ENCODE measurements at regions not wholly inside any gene's neighbourhood (a gene's known extent, or its start where the extent isn't known, plus 50 kb on each side); places are given as distances from the start of the nearest gene placed in this dataset.

- no peak for FAIRE-seq
- no peak overlapping the region for H3K4me3 ChIP-seq (ENCODE audit: extremely low read depth in 1 of 4, insufficient read depth in 2 of 4, low read depth in 3 of 4, low read length in 4 of 4)
- no peak overlapping the region for H2BK20ac ChIP-seq (ENCODE audit: low read length)
- H3K14ac ChIP-seq (ENCODE audit: insufficient read length): no peak overlapping the region
- no peak overlapping the region for H2AK5ac ChIP-seq (ENCODE audit: low read depth, low read length)
- H3K27me3 ChIP-seq (replicated peaks in 1 of 4; ENCODE audit: control insufficient read depth in 3 of 4, extremely low read depth in 1 of 4, insufficient read depth in 3 of 4, low read length in 3 of 4): no peaks in the 10 kb centered on the region
- no peak overlapping the region for H2AFZ ChIP-seq (ENCODE audit: low read length)
- H2BK12ac ChIP-seq (ENCODE audit: low read depth, low read length): no peak overlapping the region
- no peak overlapping the region for H3K23ac ChIP-seq (ENCODE audit: insufficient read length)
- H3K4ac ChIP-seq (replicated peaks; ENCODE audit: insufficient read length, low read depth, low read length): no peak overlapping the region
- H3K9ac ChIP-seq (replicated peaks in 1 of 4; ENCODE audit: extremely low read depth in 1 of 4, low read depth in 3 of 4, low read length in 3 of 4): no peak overlapping the region
- no peaks in the 10 kb centered on the region for H3K79me1 ChIP-seq (ENCODE audit: low read depth, low read length)
- H3K4me1 ChIP-seq (replicated peaks in 1 of 4; ENCODE audit: control insufficient read depth in 3 of 4, insufficient read depth in 4 of 4, low read length in 3 of 4): no peaks in the 10 kb centered on the region
- WGBS, 2 experiments (ENCODE audit: extremely low coverage in 1 of 2, insufficient coverage in 1 of 2, insufficient read length in 1 of 2, insufficient replicate concordance in 2 of 2, low coverage in 1 of 2, low lambda C conversion rate in 2 of 2, missing lambda C conversion rate in 1 of 2): 84% methylated on average over 2 of the region's 2 CpGs; no CpG with 5 or more reads in 1 of the 2 experiments
- no peaks in the 10 kb centered on the region for H4K20me1 ChIP-seq (replicated peaks in 1 of 2; ENCODE audit: control insufficient read depth in 1 of 2, insufficient read depth in 2 of 2, low read length in 2 of 2)
- POLR2A ChIA-PET (ENCODE audit: partially characterized antibody): no interaction called here
- no peaks in the 10 kb centered on the region for H3K9me3 ChIP-seq (ENCODE audit: insufficient read depth in 2 of 2, low read depth in 1 of 2, low read length in 1 of 2)
- DNase-seq (ENCODE audit: low read depth in 1 of 2, low spot score in 2 of 2): no peak
- no peak overlapping the region for H4K8ac ChIP-seq (ENCODE audit: extremely low read depth, insufficient read depth, low read length)
- H2BK15ac ChIP-seq (ENCODE audit: low read length): no peak overlapping the region
- no peaks in the 10 kb centered on the region for H3K36me3 ChIP-seq (ENCODE audit: control insufficient read depth in 2 of 4, insufficient read depth in 4 of 4, low read length in 3 of 4)
- TF ChIP-seq E2F6 (IDR thresholded peaks at IDR 0.05) (no peak), RBBP5 (IDR thresholded peaks at IDR 0.05; ENCODE audit: borderline replicate concordance, low read depth, low read length) (no peak), TCF12 (IDR thresholded peaks at IDR 0.05; ENCODE audit: low read depth, low read length) (no peak), RNF2 (IDR thresholded peaks at IDR 0.05; ENCODE audit: borderline replicate concordance, low read depth, low read length, missing control alignments, poor library complexity, severe bottlenecking) (no peak)
- H4K91ac ChIP-seq (replicated peaks; ENCODE audit: insufficient read length, low read length): no peak overlapping the region
- H3K27ac ChIP-seq (ENCODE audit: low read depth, low read length): no peak overlapping the region
- no peak overlapping the region for H3K4me2 ChIP-seq (ENCODE audit: insufficient read depth in 1 of 2, low read depth in 2 of 2, low read length in 2 of 2)
- no peak overlapping the region for H2BK5ac ChIP-seq (ENCODE audit: low read depth, low read length)
- H3K23me2 ChIP-seq (ENCODE audit: low read depth, low read length): no peaks in the 10 kb centered on the region
- H2BK120ac ChIP-seq (replicated peaks; ENCODE audit: low read depth, low read length): no peak overlapping the region
- no peak overlapping the region for H3K56ac ChIP-seq (replicated peaks; ENCODE audit: insufficient read length, low read depth, low read length)
- no peak overlapping the region for H3K18ac ChIP-seq (ENCODE audit: extremely low read depth, low read length)
- H4K5ac ChIP-seq (ENCODE audit: insufficient read length, low read depth, low read length): no peak overlapping the region
- no peaks in the 10 kb centered on the region for H3K79me2 ChIP-seq (ENCODE audit: control insufficient read depth in 1 of 2, insufficient read depth in 2 of 2, low read length in 2 of 2)
- CTCF ChIA-PET (ENCODE audit: partially characterized antibody): no interaction called here
These were observed 248.9 kb downstream of the HS3ST1 start for GRCh38 chr4:11179796-11180195.

Measured in H1 (cell line).